GM21528 (cell line): ENCODE measurements at regions not wholly inside any gene's neighbourhood (a gene's known extent, or its start where the extent isn't known, plus 50 kb on each side); places are given as distances from the start of the nearest gene placed in this dataset.

Experiments used
- ATAC-seq: cut with Tn5 transposase; IDR thresholded peaks from one replicate; pipeline ENCODE4 v1.9.1; 2021; ENCODE audit warnings: mild to moderate bottlenecking, moderate library complexity; ENCODE audit not compliant: unreplicated experiment, low FRiP score

GRCh38 chr11:128232588-128232987 is 354.8 kb downstream of the ETS1 start:
- ATAC-seq, result no peak

- ATAC-seq, result no peak
Observed at GRCh38 chr11:128231845-128232410, 355.4 kb downstream of the ETS1 start.

GRCh38 chr11:128227466-128227865 is 359.9 kb downstream of the ETS1 start:
- no peak for ATAC-seq

- no peak for ATAC-seq
Observed at GRCh38 chr11:128226106-128226716, 361.1 kb downstream of the ETS1 start.

GRCh38 chr11:128222245-128222884 is 365.0 kb downstream of the ETS1 start:
- no peak for ATAC-seq

GRCh38 chr11:128219731-128220120 is 367.6 kb downstream of the ETS1 start:
- no peak for ATAC-seq

GRCh38 chr11:128216198-128216597 is 371.2 kb downstream of the ETS1 start:
- ATAC-seq, result no peak

GRCh38 chr11:128215238-128215882 is 372.0 kb downstream of the ETS1 start:
- ATAC-seq, result no peak

GRCh38 chr11:128214263-128214662 is 373.1 kb downstream of the ETS1 start:
- no peak for ATAC-seq

- ATAC-seq, result no peak
Observed at GRCh38 chr11:128213461-128213860, 373.9 kb downstream of the ETS1 start.

- no peak for ATAC-seq
Observed at GRCh38 chr11:128212324-128212723, 375.0 kb downstream of the ETS1 start.

- ATAC-seq, result no peak
Observed at GRCh38 chr11:128210148-128210940, 377.0 kb downstream of the ETS1 start.

GRCh38 chr11:128209138-128209435 is 378.3 kb downstream of the ETS1 start:
- ATAC-seq, result no peak

- no peak for ATAC-seq
Observed at GRCh38 chr11:128208329-128209137, 378.8 kb downstream of the ETS1 start.

- no peak for ATAC-seq
Observed at GRCh38 chr11:128207861-128208321, 379.5 kb downstream of the ETS1 start.

GRCh38 chr11:128206461-128206860 is 380.9 kb downstream of the ETS1 start:
- no peak for ATAC-seq

- no peak for ATAC-seq
Observed at GRCh38 chr11:128205796-128206195, 381.6 kb downstream of the ETS1 start.

GRCh38 chr11:128204898-128205297 is 382.5 kb downstream of the ETS1 start:
- ATAC-seq, result no peak

- ATAC-seq, result no peak
Observed at GRCh38 chr11:128201801-128202200, 385.6 kb downstream of the ETS1 start.

- no peak for ATAC-seq
Observed at GRCh38 chr11:128201009-128201408, 386.3 kb downstream of the ETS1 start.
